ENCODE measurements at regions not wholly inside any gene's neighbourhood (a gene's known extent, or its start where the extent isn't known, plus 50 kb on each side); places are given as distances from the start of the nearest gene placed in this dataset.

DNA sequence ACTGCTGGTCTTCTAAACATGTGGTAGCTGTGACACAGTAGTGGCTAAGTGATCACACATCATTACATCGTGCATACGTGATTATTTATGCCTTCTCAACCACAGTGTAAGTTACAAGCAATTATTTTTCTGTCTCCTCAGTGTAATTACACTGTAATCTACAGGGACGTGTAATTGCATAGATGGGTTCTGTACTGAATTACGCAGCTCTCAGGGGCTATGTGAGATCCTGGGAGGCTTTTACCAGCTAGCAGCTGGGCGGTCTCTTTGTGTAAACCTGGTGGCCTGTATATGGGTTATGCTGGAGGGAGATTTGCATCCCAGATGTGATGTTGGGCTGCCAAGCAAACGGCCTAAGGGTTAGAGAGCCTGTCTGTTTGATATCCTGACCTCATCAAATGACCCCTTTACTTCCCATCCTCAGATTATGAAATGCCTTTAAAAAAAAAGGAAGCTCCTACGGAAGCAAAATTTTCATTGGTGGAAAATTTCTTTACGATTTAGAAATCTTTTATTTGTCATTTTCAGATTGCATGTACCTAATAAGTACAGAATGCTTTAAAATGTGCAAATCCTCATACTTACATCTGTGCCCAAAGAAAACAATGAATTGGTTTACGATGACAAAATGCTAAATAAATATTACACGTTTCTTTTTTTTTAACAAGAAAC, 402.8 kb upstream of the JAG1 start:
- Histone ChIP-seq H3K36me3 (ENCODE audit: control insufficient read depth in 3 of 3, insufficient read depth in 3 of 3, low read length in 3 of 3) (no peaks in the 10 kb centered on the region), H3K27me3 (ENCODE audit: control insufficient read depth in 3 of 3, insufficient read depth in 3 of 3, low read length in 3 of 3) (no peaks in the 10 kb centered on the region), H3K4me3 (ENCODE audit: low read length in 3 of 3) (no peak overlapping the region), H3K4me1 (ENCODE audit: control insufficient read depth in 3 of 3, insufficient read depth in 3 of 3, low read length in 3 of 3) (no peaks in the 10 kb centered on the region), H3K9me3 (ENCODE audit: control insufficient read depth in 3 of 3, low read length in 3 of 3) (no peaks in the 10 kb centered on the region), H3K27ac (ENCODE audit: low read depth, low read length) (no peak overlapping the region), H3K9ac (ENCODE audit: low read depth in 1 of 3, low read length in 3 of 3) (no peak overlapping the region)

GRCh38 chr20:11077226-11077625, 403.4 kb upstream of the JAG1 start:
- H3K9ac ChIP-seq (ENCODE audit: low read depth in 1 of 3, low read length in 3 of 3), result no peak overlapping the region
- no peaks in the 10 kb centered on the region for H3K4me1 ChIP-seq (ENCODE audit: control insufficient read depth in 3 of 3, insufficient read depth in 3 of 3, low read length in 3 of 3)
- no peak overlapping the region for H3K27ac ChIP-seq (ENCODE audit: low read depth, low read length)
- no peaks in the 10 kb centered on the region for H3K9me3 ChIP-seq (ENCODE audit: control insufficient read depth in 3 of 3, low read length in 3 of 3)
- H3K36me3 ChIP-seq (ENCODE audit: control insufficient read depth in 3 of 3, insufficient read depth in 3 of 3, low read length in 3 of 3), result no peaks in the 10 kb centered on the region
- no peaks in the 10 kb centered on the region for H3K27me3 ChIP-seq (ENCODE audit: control insufficient read depth in 3 of 3, insufficient read depth in 3 of 3, low read length in 3 of 3)
- no peak overlapping the region for H3K4me3 ChIP-seq (ENCODE audit: low read length in 3 of 3)

- no peak overlapping the region for H3K9ac ChIP-seq (ENCODE audit: low read depth in 1 of 3, low read length in 3 of 3)
- no peaks in the 10 kb centered on the region for H3K36me3 ChIP-seq (ENCODE audit: control insufficient read depth in 3 of 3, insufficient read depth in 3 of 3, low read length in 3 of 3)
- no peaks in the 10 kb centered on the region for H3K9me3 ChIP-seq (ENCODE audit: control insufficient read depth in 3 of 3, low read length in 3 of 3)
- no peaks in the 10 kb centered on the region for H3K27me3 ChIP-seq (ENCODE audit: control insufficient read depth in 3 of 3, insufficient read depth in 3 of 3, low read length in 3 of 3)
- H3K4me3 ChIP-seq (ENCODE audit: low read length in 3 of 3), result no peak overlapping the region
- H3K4me1 ChIP-seq (ENCODE audit: control insufficient read depth in 3 of 3, insufficient read depth in 3 of 3, low read length in 3 of 3), result no peaks in the 10 kb centered on the region
- no peak overlapping the region for H3K27ac ChIP-seq (ENCODE audit: low read depth, low read length)
Observed at GRCh38 chr20:11080010-11080409, 406.2 kb upstream of the JAG1 start.

GRCh38 chr20:11080781-11081377, 407.1 kb upstream of the JAG1 start:
- H3K9ac ChIP-seq (ENCODE audit: low read depth in 1 of 3, low read length in 3 of 3), result no peak overlapping the region
- no peaks in the 10 kb centered on the region for H3K36me3 ChIP-seq (ENCODE audit: control insufficient read depth in 3 of 3, insufficient read depth in 3 of 3, low read length in 3 of 3)
- no peak overlapping the region for H3K4me3 ChIP-seq (ENCODE audit: low read length in 3 of 3)
- no peaks in the 10 kb centered on the region for H3K4me1 ChIP-seq (ENCODE audit: control insufficient read depth in 3 of 3, insufficient read depth in 3 of 3, low read length in 3 of 3)
- no peak overlapping the region for H3K27ac ChIP-seq (ENCODE audit: low read depth, low read length)
- H3K27me3 ChIP-seq (ENCODE audit: control insufficient read depth in 3 of 3, insufficient read depth in 3 of 3, low read length in 3 of 3), result no peaks in the 10 kb centered on the region
- H3K9me3 ChIP-seq (ENCODE audit: control insufficient read depth in 3 of 3, low read length in 3 of 3), result no peaks in the 10 kb centered on the region

DNA sequence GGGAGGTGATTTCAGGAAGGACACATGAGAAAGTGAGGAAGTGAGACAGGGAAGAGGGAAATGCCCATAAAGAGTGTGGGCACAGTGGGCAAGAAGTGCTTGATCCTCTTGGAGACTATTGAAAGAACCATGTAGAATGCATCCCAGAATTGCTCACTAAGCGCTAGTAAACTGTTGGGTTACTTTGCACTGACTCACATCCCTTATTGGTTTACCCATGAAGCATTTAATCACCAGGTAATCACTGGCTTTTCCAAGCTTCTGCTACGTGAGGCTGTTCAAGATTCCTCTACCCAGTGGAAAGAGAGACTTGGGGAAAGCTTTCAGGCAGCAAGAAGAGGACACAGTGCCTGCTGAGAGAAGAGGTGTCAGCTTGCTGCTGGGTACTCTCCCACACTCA, 410.0 kb upstream of the JAG1 start:
- H3K27ac ChIP-seq (ENCODE audit: low read depth, low read length), result no peak overlapping the region
- H3K36me3 ChIP-seq (ENCODE audit: control insufficient read depth in 3 of 3, insufficient read depth in 3 of 3, low read length in 3 of 3), result no peaks in the 10 kb centered on the region
- no peaks in the 10 kb centered on the region for H3K27me3 ChIP-seq (ENCODE audit: control insufficient read depth in 3 of 3, insufficient read depth in 3 of 3, low read length in 3 of 3)
- H3K9ac ChIP-seq (ENCODE audit: low read depth in 1 of 3, low read length in 3 of 3), result no peak overlapping the region
- no peak overlapping the region for H3K4me3 ChIP-seq (ENCODE audit: low read length in 3 of 3)
- H3K4me1 ChIP-seq (ENCODE audit: control insufficient read depth in 3 of 3, insufficient read depth in 3 of 3, low read length in 3 of 3), result no peaks in the 10 kb centered on the region
- no peaks in the 10 kb centered on the region for H3K9me3 ChIP-seq (ENCODE audit: control insufficient read depth in 3 of 3, low read length in 3 of 3)

DNA sequence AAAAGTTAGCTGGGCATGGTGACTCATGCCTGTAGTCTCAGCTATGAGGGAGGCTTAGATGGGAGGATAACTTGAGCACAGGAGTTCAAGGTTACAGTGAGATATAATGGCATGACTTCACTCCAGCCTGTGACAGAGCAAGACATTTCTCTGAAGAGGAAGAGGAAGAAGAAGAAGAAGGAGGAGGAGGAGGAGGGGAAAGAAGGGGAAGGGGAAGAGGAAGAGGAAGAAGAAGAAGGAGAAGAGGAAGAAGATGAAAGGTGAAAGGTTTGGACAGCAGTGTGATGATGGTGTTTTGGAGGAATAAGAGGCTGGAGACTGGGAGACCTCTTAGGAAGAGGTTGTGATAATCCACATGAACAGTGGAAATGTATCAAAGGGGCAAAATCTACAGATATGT, 410.7 kb upstream of the JAG1 start:
- Histone ChIP-seq H3K9ac (ENCODE audit: low read depth in 1 of 3, low read length in 3 of 3) (no peak overlapping the region), H3K4me3 (ENCODE audit: low read length in 3 of 3) (no peak overlapping the region), H3K4me1 (ENCODE audit: control insufficient read depth in 3 of 3, insufficient read depth in 3 of 3, low read length in 3 of 3) (no peaks in the 10 kb centered on the region), H3K9me3 (ENCODE audit: control insufficient read depth in 3 of 3, low read length in 3 of 3) (no peaks in the 10 kb centered on the region), H3K36me3 (ENCODE audit: control insufficient read depth in 3 of 3, insufficient read depth in 3 of 3, low read length in 3 of 3) (no peaks in the 10 kb centered on the region), H3K27me3 (ENCODE audit: control insufficient read depth in 3 of 3, insufficient read depth in 3 of 3, low read length in 3 of 3) (no peaks in the 10 kb centered on the region), H3K27ac (ENCODE audit: low read depth, low read length) (no peak overlapping the region)

DNA sequence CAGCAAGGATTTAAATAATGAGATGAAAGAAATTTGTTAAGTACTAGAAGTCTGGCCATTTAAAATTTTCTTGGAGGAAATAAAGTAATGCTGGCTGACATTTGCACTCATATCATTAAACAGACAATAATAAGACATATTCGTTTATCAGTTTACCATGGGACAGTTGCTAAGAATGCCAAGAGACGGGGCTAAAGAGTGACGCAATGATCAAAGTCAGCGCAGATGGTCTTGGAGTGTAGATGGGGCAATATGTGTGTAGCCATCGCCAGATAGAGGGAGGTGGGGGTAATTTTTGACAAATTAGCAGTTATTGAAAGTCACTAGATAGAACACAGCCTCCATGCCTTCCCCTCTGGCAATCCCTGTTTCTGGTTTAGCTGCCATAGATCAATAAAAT, 413.2 kb upstream of the JAG1 start:
- Histone ChIP-seq H3K36me3 (ENCODE audit: control insufficient read depth in 3 of 3, insufficient read depth in 3 of 3, low read length in 3 of 3) (no peaks in the 10 kb centered on the region), H3K27me3 (ENCODE audit: control insufficient read depth in 3 of 3, insufficient read depth in 3 of 3, low read length in 3 of 3) (no peaks in the 10 kb centered on the region), H3K4me1 (ENCODE audit: control insufficient read depth in 3 of 3, insufficient read depth in 3 of 3, low read length in 3 of 3) (no peaks in the 10 kb centered on the region), H3K27ac (ENCODE audit: low read depth, low read length) (no peak overlapping the region), H3K9me3 (ENCODE audit: control insufficient read depth in 3 of 3, low read length in 3 of 3) (no peaks in the 10 kb centered on the region), H3K4me3 (ENCODE audit: low read length in 3 of 3) (no peak overlapping the region), H3K9ac (ENCODE audit: low read depth in 1 of 3, low read length in 3 of 3) (no peak overlapping the region)

DNA sequence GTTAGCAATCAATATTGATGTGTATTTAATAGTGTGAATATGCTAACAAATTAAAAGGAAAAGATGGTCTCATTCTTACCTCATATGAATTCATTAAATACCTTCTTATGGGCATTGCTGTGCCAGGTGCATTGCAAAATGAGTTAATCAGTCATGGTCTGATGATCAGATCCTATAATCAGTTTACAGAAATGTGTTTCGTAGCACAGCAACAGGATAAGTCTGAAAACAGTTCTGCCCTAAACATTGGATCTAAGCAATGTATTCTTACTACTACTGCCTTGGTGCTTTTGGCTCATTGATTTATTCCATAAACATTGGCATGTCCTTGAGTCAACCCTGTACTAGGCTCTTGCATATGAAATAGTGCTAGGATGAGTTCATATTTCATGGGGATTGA, 417.0 kb upstream of the JAG1 start:
- Histone ChIP-seq H3K4me3 (ENCODE audit: low read length in 3 of 3) (no peak overlapping the region), H3K4me1 (ENCODE audit: control insufficient read depth in 3 of 3, insufficient read depth in 3 of 3, low read length in 3 of 3) (no peaks in the 10 kb centered on the region), H3K9ac (ENCODE audit: low read depth in 1 of 3, low read length in 3 of 3) (no peak overlapping the region), H3K27me3 (ENCODE audit: control insufficient read depth in 3 of 3, insufficient read depth in 3 of 3, low read length in 3 of 3) (no peaks in the 10 kb centered on the region), H3K9me3 (ENCODE audit: control insufficient read depth in 3 of 3, low read length in 3 of 3) (no peaks in the 10 kb centered on the region), H3K27ac (ENCODE audit: low read depth, low read length) (no peak overlapping the region), H3K36me3 (ENCODE audit: control insufficient read depth in 3 of 3, insufficient read depth in 3 of 3, low read length in 3 of 3) (no peaks in the 10 kb centered on the region)

DNA sequence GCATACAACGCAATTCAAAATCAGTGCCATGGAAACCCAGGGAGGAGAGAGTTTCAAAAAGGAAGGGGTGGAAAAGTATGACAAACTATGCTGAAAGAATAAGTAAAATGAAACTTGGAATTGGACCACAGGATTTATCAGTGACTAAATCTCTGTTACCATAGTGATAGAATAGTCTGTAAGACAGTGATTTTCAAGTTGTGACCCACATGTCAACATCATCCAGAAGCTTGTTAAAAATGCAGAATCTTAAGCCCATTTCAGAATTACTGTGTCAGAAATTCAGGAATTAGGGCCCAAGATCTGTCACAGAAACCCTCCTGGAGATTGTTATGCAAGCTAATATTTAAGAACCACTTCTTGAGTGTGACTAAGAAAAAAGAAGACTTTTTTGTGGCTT, 417.7 kb upstream of the JAG1 start:
- Histone ChIP-seq H3K9ac (ENCODE audit: low read depth in 1 of 3, low read length in 3 of 3) (no peak overlapping the region), H3K4me1 (ENCODE audit: control insufficient read depth in 3 of 3, insufficient read depth in 3 of 3, low read length in 3 of 3) (no peaks in the 10 kb centered on the region), H3K27me3 (ENCODE audit: control insufficient read depth in 3 of 3, insufficient read depth in 3 of 3, low read length in 3 of 3) (no peaks in the 10 kb centered on the region), H3K36me3 (ENCODE audit: control insufficient read depth in 3 of 3, insufficient read depth in 3 of 3, low read length in 3 of 3) (no peaks in the 10 kb centered on the region), H3K9me3 (ENCODE audit: control insufficient read depth in 3 of 3, low read length in 3 of 3) (no peaks in the 10 kb centered on the region), H3K27ac (ENCODE audit: low read depth, low read length) (no peak overlapping the region), H3K4me3 (ENCODE audit: low read length in 3 of 3) (no peak overlapping the region)

- H3K36me3 ChIP-seq (ENCODE audit: control insufficient read depth in 3 of 3, insufficient read depth in 3 of 3, low read length in 3 of 3), result no peaks in the 10 kb centered on the region
- H3K4me3 ChIP-seq (ENCODE audit: low read length in 3 of 3), result no peak overlapping the region
- H3K27me3 ChIP-seq (ENCODE audit: control insufficient read depth in 3 of 3, insufficient read depth in 3 of 3, low read length in 3 of 3), result no peaks in the 10 kb centered on the region
- no peaks in the 10 kb centered on the region for H3K4me1 ChIP-seq (ENCODE audit: control insufficient read depth in 3 of 3, insufficient read depth in 3 of 3, low read length in 3 of 3)
- H3K9ac ChIP-seq (ENCODE audit: low read depth in 1 of 3, low read length in 3 of 3), result no peak overlapping the region
- no peaks in the 10 kb centered on the region for H3K9me3 ChIP-seq (ENCODE audit: control insufficient read depth in 3 of 3, low read length in 3 of 3)
- no peak overlapping the region for H3K27ac ChIP-seq (ENCODE audit: low read depth, low read length)
Observed at GRCh38 chr20:11092151-11092550, 418.4 kb upstream of the JAG1 start.

Measured in skeletal muscle tissue (tissue), 3 donors.